Loucy (cell line): ENCODE measurements at regions not wholly inside any gene's neighbourhood (a gene's known extent, or its start where the extent isn't known, plus 50 kb on each side); places are given as distances from the start of the nearest gene placed in this dataset.

Source experiments
- CTCF ChIP-seq: fragments of 200-600 bp; sonication (generic); conservative IDR thresholded peaks from 2 replicates; pipeline ENCODE4 v1.5.1; 2014; ENCODE audit warnings: mild to moderate bottlenecking, antibody characterized with exemption, low read length
- EZH2phosphoT487 ChIP-seq: fragments of 200-600 bp; IDR thresholded peaks from 2 replicates; pipeline ENCODE4 v1.6.1; 2018; ENCODE audit warnings: antibody characterized with exemption, mild to moderate bottlenecking, moderate library complexity, borderline replicate concordance

- TF ChIP-seq CTCF (no peak), EZH2phosphoT487 (no peak)
These were observed 90.1 kb upstream of the CADPS start for GRCh38 chr3:62965311-62965710.
